Ovary (tissue), 3 donors: ENCODE measurements at regions not wholly inside any gene's neighbourhood (a gene's known extent, or its start where the extent isn't known, plus 50 kb on each side); places are given as distances from the start of the nearest gene placed in this dataset.

Experiments used
- EP300 ChIP-seq: sonication (generic); formaldehyde crosslinking; IDR thresholded peaks from one replicate; pipeline ENCODE4 v1.6.1; 2017; ENCODE audit warnings: antibody characterized with exemption
- POLR2A ChIP-seq: fragments of 450-650 bp; IDR thresholded peaks from one replicate; pipeline ENCODE4 v1.6.1; 2017; ENCODE audit warnings: antibody characterized with exemption, mild to moderate bottlenecking, moderate library complexity
- TF ChIP-seq, protein P1 (sequence below), 3 donors: fragments of 450-650 bp in 2 of 3; fragments of 200-600 bp in 1 of 3; IDR thresholded peaks; one replicate each; pipeline versions ENCODE4 v1.5.1 to v1.8.0; 2016 to 2022; ENCODE audit warnings: antibody characterized with exemption in 3 of 3, mild to moderate bottlenecking in 1 of 3
- donor health status: DM: no; HTN: no; CAD: no.

DNA sequence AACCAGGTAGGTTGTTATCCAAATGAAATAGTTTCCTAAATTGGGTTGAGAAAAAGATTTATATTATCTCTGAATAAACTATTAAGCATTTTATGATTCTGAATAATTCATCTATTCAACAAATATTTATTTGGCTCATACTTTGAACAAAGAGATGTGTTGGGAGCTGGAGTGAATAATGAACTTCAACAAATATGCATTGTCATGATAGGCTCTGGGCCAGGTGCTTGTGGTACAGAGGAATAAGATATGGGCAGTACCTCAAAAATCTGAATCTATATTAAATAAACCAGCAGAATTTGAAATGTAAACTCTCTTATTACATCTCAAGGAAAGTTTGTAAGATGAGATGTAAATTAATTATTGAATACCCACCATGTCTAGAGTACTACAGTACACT lies 75.7 kb upstream of the DCLK2 start:
- TF ChIP-seq, protein P1, sequence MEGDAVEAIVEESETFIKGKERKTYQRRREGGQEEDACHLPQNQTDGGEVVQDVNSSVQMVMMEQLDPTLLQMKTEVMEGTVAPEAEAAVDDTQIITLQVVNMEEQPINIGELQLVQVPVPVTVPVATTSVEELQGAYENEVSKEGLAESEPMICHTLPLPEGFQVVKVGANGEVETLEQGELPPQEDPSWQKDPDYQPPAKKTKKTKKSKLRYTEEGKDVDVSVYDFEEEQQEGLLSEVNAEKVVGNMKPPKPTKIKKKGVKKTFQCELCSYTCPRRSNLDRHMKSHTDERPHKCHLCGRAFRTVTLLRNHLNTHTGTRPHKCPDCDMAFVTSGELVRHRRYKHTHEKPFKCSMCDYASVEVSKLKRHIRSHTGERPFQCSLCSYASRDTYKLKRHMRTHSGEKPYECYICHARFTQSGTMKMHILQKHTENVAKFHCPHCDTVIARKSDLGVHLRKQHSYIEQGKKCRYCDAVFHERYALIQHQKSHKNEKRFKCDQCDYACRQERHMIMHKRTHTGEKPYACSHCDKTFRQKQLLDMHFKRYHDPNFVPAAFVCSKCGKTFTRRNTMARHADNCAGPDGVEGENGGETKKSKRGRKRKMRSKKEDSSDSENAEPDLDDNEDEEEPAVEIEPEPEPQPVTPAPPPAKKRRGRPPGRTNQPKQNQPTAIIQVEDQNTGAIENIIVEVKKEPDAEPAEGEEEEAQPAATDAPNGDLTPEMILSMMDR (IDR thresholded peaks at IDR 0.05): no peak
- TF ChIP-seq POLR2A (no peak), EP300 (no peak)
